NCI-H2196 (cell line): ENCODE measurements at regions not wholly inside any gene's neighbourhood (a gene's known extent, or its start where the extent isn't known, plus 50 kb on each side); places are given as distances from the start of the nearest gene placed in this dataset.
"Not testable (repeated sequence)": the region's sequence is repeated elsewhere in the genome, so short reads cannot be mapped to it uniquely, and the experiment has no call there.

Source experiments
- DNase-seq: peaks from one replicate; lab custom pipeline; 2025; ENCODE audit not compliant: unreplicated experiment; lab: John Stamatoyannopoulos, UW

DNA sequence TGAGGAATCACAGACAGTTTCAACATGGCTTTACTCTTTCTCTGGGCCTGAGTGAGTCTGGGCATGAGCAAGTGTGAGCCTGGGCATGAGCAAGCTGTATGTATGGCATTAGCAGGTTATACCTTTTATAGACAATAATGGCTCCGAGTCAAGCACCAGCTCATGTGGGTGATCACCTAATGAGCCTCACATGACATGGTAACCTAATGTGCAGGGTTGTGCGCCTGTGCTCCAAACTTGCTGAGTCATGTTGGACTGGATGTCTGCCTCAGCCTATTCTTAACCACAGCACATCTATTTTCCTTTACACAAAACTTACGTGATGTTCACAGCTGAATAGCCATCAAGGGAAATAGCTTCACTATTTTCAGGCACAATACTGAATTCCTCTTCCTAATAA, 236.2 kb upstream of the NRIP1 start:
- DNase-seq, result no peak

GRCh38 chr21:15301736-15302135, 236.9 kb upstream of the NRIP1 start:
- no peak for DNase-seq

DNA sequence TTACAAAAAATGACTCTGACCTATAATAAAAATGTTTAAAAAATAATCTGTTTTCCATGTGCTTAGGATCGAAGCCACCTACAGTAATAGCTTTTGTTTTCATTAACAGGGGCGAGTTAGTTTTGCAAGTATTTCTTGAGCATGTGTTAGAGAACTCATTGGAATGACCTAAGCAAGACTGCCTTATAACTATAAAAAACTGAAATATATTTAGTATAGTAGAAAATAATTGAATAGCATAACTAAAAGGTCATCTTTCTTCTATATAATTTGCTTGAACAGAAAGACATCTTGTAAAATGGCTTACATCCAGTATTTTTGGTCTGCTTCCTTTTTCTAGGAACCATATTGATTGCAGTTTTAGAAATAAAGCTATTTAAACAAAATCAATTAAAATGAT, 241.5 kb upstream of the NRIP1 start:
- DNase-seq, result no peak

- DNase-seq, result no peak
Measured at GRCh38 chr21:15308333-15308732, 243.5 kb upstream of the NRIP1 start.

DNA sequence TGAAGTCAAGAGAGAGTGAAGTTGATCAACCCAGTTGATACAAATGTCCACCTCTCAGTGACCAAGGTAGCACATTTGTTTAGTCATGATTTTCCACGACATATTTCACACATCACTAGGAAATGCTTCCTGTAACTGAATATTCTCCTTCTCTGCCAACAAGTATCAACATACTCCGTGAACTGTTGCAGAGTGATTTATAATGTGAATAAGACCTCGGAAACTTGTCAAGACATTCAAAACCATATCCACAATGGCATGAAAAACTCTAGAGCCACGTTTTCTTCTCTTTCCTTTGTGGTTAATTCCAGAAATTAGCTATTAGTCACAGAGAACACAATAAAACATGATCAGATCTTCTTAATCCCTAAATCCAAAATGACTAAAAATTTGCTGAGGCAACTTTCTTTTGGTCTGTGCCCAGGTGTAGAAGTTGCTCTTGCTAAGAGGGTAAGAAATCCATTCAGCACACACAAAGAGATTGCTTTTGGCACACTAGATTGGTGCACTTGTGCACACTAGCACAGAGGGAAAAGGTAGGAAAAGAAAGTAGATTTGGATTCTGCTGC, 244.3 kb upstream of the NRIP1 start:
- no peak for DNase-seq

DNA sequence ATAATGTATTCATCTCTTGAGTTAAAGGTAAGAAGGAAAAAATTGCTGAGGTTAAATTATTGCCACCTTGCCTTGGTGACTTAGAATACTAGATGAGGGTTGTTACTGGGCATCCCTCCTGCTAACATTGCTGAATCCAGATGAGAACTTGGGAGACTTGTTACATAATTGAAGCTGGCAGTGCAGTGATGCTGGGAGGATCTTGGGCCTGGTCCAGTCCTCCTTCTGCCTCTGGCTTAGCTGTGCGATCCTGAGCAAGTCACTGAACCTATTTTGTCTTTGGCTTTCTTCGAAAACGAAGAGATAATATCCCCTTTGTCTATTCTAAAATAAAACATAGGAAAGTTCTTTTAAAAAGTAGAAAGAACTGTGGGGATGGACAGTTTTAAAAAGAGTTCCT, 244.9 kb upstream of the NRIP1 start:
- no peak for DNase-seq

GRCh38 chr21:15311510-15311909, 246.7 kb upstream of the NRIP1 start:
- no peak for DNase-seq

- not testable (repeated sequence) for DNase-seq
Measured at GRCh38 chr21:15317034-15317433, 252.2 kb upstream of the NRIP1 start.

GRCh38 chr21:15319727-15320126, 254.9 kb upstream of the NRIP1 start:
- DNase-seq, result no peak

DNA sequence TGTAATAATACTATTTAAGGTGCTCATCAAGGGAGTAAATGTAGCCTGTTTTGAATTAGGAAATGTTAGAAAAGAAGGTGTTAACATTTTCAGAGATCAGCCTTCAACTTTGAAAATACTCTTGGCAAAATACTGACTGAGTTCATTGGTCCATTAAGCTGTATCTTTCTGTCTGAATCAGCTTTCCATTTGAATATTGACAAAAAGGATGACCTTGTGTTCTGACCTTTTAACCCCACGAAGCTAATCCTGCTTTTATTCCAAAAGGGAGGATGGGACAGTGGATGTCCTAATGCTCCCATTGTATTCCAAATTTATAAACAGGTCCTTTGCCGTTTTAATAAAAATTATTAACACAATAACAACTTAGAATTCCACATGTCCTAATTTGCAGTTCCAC, 259.7 kb upstream of the NRIP1 start:
- no peak for DNase-seq

GRCh38 chr21:15326032-15326867, 261.4 kb upstream of the NRIP1 start:
- no peak for DNase-seq

DNA sequence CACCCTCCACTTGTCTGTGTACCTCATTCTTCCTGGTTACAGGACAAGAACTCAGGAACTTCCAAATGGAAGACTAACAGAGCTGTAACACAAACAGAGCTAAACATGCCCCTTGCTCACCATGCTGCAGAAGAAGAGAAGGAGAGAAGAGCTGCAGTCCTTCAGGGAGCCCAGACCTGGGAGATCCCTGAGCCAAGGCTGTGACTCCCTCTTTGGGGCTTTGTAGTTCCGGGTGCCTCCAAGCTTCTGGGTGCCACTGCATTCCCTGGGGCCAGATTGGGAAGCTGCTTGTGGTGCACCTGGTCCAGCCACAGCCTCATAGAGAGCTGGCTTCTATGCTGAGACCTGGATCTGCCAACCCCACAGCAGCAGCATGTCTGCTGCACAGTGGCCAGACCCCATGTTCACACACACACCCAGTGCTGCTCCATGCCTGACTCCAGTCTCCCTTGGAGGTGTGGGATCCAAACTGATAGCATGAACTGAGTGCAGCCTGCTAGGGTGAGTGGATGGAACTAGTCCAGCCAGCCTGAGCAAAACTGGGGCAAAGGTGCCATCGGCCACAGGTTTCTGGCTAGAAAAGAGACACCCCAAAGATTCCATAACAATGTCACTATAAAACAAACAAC, 263.0 kb upstream of the NRIP1 start:
- DNase-seq, result no peak

DNA sequence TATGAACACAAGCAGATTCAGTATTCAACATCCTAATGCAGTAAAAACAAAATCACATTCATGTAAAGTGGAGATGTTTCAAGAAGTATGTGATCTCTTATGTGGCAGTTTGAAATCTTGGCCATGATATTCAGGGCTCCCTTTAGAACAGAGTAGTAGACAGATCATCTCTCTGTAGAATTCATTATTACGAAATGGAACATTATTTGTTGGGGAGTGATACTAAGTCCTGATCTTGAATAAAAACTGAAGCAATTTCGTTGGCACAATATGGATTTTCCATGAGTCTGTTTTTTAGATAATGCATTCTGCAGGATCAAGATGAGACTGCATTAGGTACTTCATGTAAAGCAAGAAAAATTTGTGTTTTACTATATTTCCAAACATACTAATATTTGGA, 264.4 kb upstream of the NRIP1 start:
- no peak for DNase-seq

GRCh38 chr21:15330872-15331271, 266.1 kb upstream of the NRIP1 start:
- DNase-seq, result no peak

- no peak for DNase-seq
Measured at GRCh38 chr21:15332572-15332971, 267.8 kb upstream of the NRIP1 start.

DNA sequence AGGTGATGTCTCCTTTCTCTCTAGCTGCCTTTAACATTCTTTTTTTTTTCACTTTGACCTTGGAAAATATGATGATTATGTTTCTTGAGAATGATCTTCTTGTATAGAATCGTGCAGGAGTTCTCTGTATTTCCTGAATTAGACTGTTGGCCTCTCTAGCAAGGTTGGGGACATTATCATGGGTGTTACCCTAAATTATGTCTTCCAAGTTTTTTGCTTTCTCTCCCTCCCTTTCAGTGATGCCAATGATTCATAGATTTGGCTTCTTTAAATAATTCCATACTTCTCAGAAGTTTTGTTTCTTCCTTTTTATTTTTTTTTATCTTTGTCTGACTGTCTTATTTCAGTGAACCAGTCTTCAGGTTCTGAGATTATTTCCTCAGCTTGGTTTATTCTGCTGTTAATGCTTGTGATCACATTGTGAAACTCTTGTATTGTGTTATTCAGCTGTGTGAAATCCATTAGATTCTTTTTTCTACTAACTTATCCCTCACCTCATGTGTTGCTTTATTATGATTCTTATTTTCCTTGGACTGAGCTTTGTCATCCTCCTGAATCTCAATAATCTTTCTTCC, 268.4 kb upstream of the NRIP1 start:
- no peak for DNase-seq

- DNase-seq, result no peak
Measured at GRCh38 chr21:15333951-15334350, 269.2 kb upstream of the NRIP1 start.

DNA sequence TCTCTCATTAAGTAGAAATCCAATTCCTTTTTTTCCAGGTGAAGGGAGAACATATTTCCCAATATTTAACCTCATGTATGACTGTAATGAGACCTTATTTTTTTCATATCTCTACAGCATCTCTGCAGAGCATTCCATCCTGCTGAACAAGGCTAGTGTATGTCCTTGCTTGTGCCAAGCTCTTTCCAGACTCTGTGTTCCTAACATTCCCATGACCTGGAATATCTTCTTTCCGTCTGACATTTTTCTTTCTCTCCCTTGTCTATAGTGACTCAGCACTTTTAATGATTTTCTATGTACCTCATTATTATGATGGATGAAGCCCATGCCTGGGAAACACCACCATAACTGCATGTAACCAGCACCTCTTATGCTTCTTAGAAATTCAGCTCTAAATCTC, 278.3 kb upstream of the NRIP1 start:
- no peak for DNase-seq

DNA sequence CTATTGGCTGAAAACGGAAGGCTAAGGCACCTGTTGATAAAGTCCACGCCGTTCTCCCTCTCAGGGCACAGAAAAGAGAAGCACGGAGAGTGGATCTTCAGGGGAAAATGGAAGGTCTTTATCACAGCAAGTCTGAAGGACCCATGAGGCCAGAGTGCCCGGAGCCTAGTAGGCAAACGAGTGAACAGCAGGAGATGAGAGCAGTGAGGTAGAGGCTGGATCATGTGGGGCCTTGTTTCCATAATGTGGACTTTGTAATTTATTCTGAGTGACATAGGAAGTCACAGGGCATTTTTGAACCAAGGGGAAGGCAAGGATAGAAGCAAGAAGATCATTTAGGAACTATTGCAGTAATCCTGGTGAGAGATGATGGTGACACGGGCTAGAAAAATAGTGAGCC, 287.2 kb upstream of the NRIP1 start:
- no peak for DNase-seq

GRCh38 chr21:15353546-15353945, 288.7 kb upstream of the NRIP1 start:
- DNase-seq, result no peak

DNA sequence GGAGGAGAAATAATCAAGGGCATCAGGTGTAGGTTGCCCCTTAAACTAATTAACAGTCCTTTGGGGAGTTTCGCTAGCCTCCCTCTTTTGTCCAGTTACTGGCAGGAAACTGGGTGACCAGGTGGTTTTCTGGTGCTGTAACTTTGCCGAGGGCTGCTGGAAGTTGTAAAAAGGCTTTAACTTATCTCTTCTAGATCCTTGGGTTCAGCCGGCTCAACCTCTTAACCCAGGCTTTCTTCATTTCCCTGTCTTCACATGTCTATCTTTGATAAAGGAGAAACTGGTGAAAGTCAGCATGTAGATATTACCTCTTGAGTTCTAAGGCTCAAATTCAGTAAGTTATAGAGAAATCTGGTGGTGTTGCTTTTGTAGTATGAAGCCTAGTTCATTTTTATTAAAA, 289.7 kb upstream of the NRIP1 start:
- DNase-seq, result no peak

- DNase-seq, result no peak
Measured at GRCh38 chr21:15355066-15355465, 290.3 kb upstream of the NRIP1 start.
